K562 (cell line): ENCODE measurements at regions not wholly inside any gene's neighbourhood (a gene's known extent, or its start where the extent isn't known, plus 50 kb on each side); places are given as distances from the start of the nearest gene placed in this dataset.

Source experiments
- ARID1B ChIP-seq: fragments of 450-650 bp; IDR thresholded peaks from 2 replicates; pipeline ENCODE4 v1.6.1; 2016; ENCODE audit warnings: antibody characterized with exemption, mild to moderate bottlenecking, inconsistent platforms
- CBFA2T3 ChIP-seq: fragments of 450-650 bp; IDR thresholded peaks from 2 replicates; pipeline ENCODE4 v1.6.1; 2017
- CC2D1A ChIP-seq: fragments of 450-650 bp; IDR thresholded peaks from 2 replicates; pipeline ENCODE4 v1.6.1; 2017; ENCODE audit warnings: mild to moderate bottlenecking
- DMBX1 ChIP-seq: fragments of 250-450 bp; sonication (Bioruptor Pico); IDR thresholded peaks from 2 replicates; pipeline ENCODE4 v1.8.0; 2022; ENCODE audit warnings: inconsistent platforms, mild to moderate bottlenecking, moderate library complexity, borderline replicate concordance
- HMG20A ChIP-seq: fragments of 450-650 bp; formaldehyde crosslinking; conservative IDR thresholded peaks from 2 replicates; pipeline ENCODE4 v1.4.0; 2020; ENCODE audit warnings: mild to moderate bottlenecking, mixed read lengths
- KAT2B ChIP-seq: IDR thresholded peaks from one replicate; pipeline ENCODE4 v1.6.1; 2012; ENCODE audit warnings: low read depth, mild to moderate bottlenecking, control low read depth, inconsistent platforms, low read length, moderate library complexity
- L3MBTL2 ChIP-seq: fragments of 450-650 bp; IDR thresholded peaks from 2 replicates; pipeline ENCODE4 v1.6.1; 2016; ENCODE audit warnings: mild to moderate bottlenecking, moderate library complexity
- LEF1 ChIP-seq: fragments of 450-650 bp; IDR thresholded peaks from 2 replicates; pipeline ENCODE4 v1.6.1; 2016; ENCODE audit warnings: mild to moderate bottlenecking
- MAFK ChIP-seq: IDR thresholded peaks from 2 replicates; pipeline ENCODE4 v1.6.1; 2011; ENCODE audit warnings: low read length, improper control_type of control experiment
- MEF2D ChIP-seq: conservative IDR thresholded peaks from 2 replicates; pipeline ENCODE4 v1.6.1; 2016; ENCODE audit warnings: low read depth, missing genetic modification characterization, missing compliant biosample characterization
- NRF1 ChIP-seq, 2 experiments: fragments of 450-650 bp; IDR thresholded peaks in 1 of 2; conservative IDR thresholded peaks in 1 of 2; 2 replicates each; pipeline ENCODE4 v1.6.1; 2014; ENCODE audit warnings: mild to moderate bottlenecking in 2 of 2
- SAFB2 ChIP-seq: fragments of 200-400 bp; formaldehyde crosslinking; IDR thresholded peaks from 2 replicates; pipeline ENCODE4 v1.6.1; 2018; ENCODE audit warnings: borderline replicate concordance, low read length, low read depth, moderate library complexity; ENCODE audit not compliant: severe bottlenecking
- SPI1 ChIP-seq: IDR thresholded peaks from 2 replicates; pipeline ENCODE4 v1.6.1; 2011; ENCODE audit warnings: low read depth, low read length, control low read depth, borderline replicate concordance
- ZNF184 ChIP-seq: sonication (generic); formaldehyde crosslinking; IDR thresholded peaks from 2 replicates; pipeline ENCODE4 v1.5.0; 2020; ENCODE audit warnings: missing genetic modification reagents
- ZSCAN32 ChIP-seq: fragments of 450-650 bp; formaldehyde crosslinking; IDR thresholded peaks from 2 replicates; pipeline ENCODE4 v1.4.0; 2020; ENCODE audit warnings: mild to moderate bottlenecking, moderate library complexity
- TF ChIP-seq, protein P1 (sequence below): sonication (generic); formaldehyde crosslinking; IDR thresholded peaks from 2 replicates; pipeline ENCODE4 v1.8.0; 2023; ENCODE audit warnings: missing genetic modification reagents, mild to moderate bottlenecking, borderline replicate concordance
- TF ChIP-seq, protein P2 (sequence below): fragments of 200-800 bp; sonication (Bioruptor generic); IDR thresholded peaks from 2 replicates; pipeline ENCODE4 v1.6.1; 2016; ENCODE audit warnings: missing genetic modification characterization, missing compliant biosample characterization
- TF ChIP-seq, protein P3 (sequence below): fragments of 450-650 bp; formaldehyde crosslinking; IDR thresholded peaks from 2 replicates; pipeline ENCODE4 v1.4.0; 2020; ENCODE audit warnings: mild to moderate bottlenecking, moderate library complexity

GRCh38 chr3:171970301-171970788, 69.0 kb upstream of the FNDC3B start (continued):
- TF ChIP-seq, protein P1, sequence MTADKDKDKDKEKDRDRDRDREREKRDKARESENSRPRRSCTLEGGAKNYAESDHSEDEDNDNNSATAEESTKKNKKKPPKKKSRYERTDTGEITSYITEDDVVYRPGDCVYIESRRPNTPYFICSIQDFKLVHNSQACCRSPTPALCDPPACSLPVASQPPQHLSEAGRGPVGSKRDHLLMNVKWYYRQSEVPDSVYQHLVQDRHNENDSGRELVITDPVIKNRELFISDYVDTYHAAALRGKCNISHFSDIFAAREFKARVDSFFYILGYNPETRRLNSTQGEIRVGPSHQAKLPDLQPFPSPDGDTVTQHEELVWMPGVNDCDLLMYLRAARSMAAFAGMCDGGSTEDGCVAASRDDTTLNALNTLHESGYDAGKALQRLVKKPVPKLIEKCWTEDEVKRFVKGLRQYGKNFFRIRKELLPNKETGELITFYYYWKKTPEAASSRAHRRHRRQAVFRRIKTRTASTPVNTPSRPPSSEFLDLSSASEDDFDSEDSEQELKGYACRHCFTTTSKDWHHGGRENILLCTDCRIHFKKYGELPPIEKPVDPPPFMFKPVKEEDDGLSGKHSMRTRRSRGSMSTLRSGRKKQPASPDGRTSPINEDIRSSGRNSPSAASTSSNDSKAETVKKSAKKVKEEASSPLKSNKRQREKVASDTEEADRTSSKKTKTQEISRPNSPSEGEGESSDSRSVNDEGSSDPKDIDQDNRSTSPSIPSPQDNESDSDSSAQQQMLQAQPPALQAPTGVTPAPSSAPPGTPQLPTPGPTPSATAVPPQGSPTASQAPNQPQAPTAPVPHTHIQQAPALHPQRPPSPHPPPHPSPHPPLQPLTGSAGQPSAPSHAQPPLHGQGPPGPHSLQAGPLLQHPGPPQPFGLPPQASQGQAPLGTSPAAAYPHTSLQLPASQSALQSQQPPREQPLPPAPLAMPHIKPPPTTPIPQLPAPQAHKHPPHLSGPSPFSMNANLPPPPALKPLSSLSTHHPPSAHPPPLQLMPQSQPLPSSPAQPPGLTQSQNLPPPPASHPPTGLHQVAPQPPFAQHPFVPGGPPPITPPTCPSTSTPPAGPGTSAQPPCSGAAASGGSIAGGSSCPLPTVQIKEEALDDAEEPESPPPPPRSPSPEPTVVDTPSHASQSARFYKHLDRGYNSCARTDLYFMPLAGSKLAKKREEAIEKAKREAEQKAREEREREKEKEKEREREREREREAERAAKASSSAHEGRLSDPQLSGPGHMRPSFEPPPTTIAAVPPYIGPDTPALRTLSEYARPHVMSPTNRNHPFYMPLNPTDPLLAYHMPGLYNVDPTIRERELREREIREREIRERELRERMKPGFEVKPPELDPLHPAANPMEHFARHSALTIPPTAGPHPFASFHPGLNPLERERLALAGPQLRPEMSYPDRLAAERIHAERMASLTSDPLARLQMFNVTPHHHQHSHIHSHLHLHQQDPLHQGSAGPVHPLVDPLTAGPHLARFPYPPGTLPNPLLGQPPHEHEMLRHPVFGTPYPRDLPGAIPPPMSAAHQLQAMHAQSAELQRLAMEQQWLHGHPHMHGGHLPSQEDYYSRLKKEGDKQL (CRISPR knock-in tag), result 0 out of 2 replicates have a peak, but pooled peaks have one; percentile 24
- TF ChIP-seq DMBX1 (CRISPR knock-in tag), result peak; percentile 63; the same call in 1 of the 2 replicates
- TF ChIP-seq CBFA2T3, result peak; percentile 4; the same call in 1 of the 2 replicates
- no peak for TF ChIP-seq NRF1 (conservative IDR thresholded peaks at IDR 0.05 in 1 of 2, IDR thresholded peaks at IDR 0.05 in 1 of 2)
- TF ChIP-seq, protein P2, sequence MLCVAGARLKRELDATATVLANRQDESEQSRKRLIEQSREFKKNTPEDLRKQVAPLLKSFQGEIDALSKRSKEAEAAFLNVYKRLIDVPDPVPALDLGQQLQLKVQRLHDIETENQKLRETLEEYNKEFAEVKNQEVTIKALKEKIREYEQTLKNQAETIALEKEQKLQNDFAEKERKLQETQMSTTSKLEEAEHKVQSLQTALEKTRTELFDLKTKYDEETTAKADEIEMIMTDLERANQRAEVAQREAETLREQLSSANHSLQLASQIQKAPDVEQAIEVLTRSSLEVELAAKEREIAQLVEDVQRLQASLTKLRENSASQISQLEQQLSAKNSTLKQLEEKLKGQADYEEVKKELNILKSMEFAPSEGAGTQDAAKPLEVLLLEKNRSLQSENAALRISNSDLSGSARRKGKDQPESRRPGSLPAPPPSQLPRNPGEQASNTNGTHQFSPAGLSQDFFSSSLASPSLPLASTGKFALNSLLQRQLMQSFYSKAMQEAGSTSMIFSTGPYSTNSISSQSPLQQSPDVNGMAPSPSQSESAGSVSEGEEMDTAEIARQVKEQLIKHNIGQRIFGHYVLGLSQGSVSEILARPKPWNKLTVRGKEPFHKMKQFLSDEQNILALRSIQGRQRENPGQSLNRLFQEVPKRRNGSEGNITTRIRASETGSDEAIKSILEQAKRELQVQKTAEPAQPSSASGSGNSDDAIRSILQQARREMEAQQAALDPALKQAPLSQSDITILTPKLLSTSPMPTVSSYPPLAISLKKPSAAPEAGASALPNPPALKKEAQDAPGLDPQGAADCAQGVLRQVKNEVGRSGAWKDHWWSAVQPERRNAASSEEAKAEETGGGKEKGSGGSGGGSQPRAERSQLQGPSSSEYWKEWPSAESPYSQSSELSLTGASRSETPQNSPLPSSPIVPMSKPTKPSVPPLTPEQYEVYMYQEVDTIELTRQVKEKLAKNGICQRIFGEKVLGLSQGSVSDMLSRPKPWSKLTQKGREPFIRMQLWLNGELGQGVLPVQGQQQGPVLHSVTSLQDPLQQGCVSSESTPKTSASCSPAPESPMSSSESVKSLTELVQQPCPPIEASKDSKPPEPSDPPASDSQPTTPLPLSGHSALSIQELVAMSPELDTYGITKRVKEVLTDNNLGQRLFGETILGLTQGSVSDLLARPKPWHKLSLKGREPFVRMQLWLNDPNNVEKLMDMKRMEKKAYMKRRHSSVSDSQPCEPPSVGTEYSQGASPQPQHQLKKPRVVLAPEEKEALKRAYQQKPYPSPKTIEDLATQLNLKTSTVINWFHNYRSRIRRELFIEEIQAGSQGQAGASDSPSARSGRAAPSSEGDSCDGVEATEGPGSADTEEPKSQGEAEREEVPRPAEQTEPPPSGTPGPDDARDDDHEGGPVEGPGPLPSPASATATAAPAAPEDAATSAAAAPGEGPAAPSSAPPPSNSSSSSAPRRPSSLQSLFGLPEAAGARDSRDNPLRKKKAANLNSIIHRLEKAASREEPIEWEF, result no peak
- TF ChIP-seq ZSCAN32 (CRISPR knock-in tag), result no peak
- TF ChIP-seq, protein P3, sequence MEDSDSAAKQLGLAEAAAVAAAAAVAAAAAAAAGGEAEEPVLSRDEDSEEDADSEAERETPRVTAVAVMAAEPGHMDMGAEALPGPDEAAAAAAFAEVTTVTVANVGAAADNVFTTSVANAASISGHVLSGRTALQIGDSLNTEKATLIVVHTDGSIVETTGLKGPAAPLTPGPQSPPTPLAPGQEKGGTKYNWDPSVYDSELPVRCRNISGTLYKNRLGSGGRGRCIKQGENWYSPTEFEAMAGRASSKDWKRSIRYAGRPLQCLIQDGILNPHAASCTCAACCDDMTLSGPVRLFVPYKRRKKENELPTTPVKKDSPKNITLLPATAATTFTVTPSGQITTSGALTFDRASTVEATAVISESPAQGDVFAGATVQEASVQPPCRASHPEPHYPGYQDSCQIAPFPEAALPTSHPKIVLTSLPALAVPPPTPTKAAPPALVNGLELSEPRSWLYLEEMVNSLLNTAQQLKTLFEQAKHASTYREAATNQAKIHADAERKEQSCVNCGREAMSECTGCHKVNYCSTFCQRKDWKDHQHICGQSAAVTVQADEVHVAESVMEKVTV, result 0 out of 2 replicates have a peak, but pooled peaks have one; percentile 21
- 0 out of 2 replicates have a peak, but pooled peaks have one; percentile 44 for TF ChIP-seq MEF2D (tag)
- TF ChIP-seq MAFK, result no peak
- TF ChIP-seq SAFB2, result no peak
- peak; percentile 69 for TF ChIP-seq ARID1B
- TF ChIP-seq CC2D1A, result no peak
- no peak for TF ChIP-seq HMG20A (CRISPR knock-in tag)
- TF ChIP-seq L3MBTL2, result peak; percentile 73
- no peak for TF ChIP-seq ZNF184 (CRISPR knock-in tag)
- TF ChIP-seq SPI1, result peak; percentile 50; the same call in 1 of the 2 replicates
- TF ChIP-seq LEF1, result 0 out of 2 replicates have a peak, but pooled peaks have one; percentile 49
- no peak for TF ChIP-seq KAT2B
